Sigmoid colon (tissue), 6 donors: ENCODE measurements at regions not wholly inside any gene's neighbourhood (a gene's known extent, or its start where the extent isn't known, plus 50 kb on each side); places are given as distances from the start of the nearest gene placed in this dataset.
A peak's percentile ranks its signal among the peaks of the same experiment; 100 is the strongest.

Source experiments
- DNase-seq: peaks from one replicate; pipeline ENCODE4 v3.0.0-alpha.2; 2019
- H3K27ac ChIP-seq, 4 donors: fragments of 200-600 bp; sonication (generic); one replicate each; pipeline ENCODE4 v1.5.1; 2016 to 2019; ENCODE audit warnings: mild to moderate bottlenecking in 1 of 4
- H3K27me3 ChIP-seq, 3 donors: fragments of 200-600 bp; sonication (generic); one replicate each; pipeline ENCODE4 v1.5.1; 2019; ENCODE audit warnings: mild to moderate bottlenecking in 1 of 3
- H3K36me3 ChIP-seq, 4 donors: fragments of 200-600 bp; sonication (generic); one replicate each; pipeline ENCODE4 v1.5.1; 2016 to 2019
- H3K4me1 ChIP-seq, 4 donors: fragments of 200-600 bp; sonication (generic); one replicate each; pipeline ENCODE4 v1.5.1; 2017 to 2019
- H3K4me3 ChIP-seq, 4 donors: fragments of 200-600 bp; sonication (generic); one replicate each; pipeline ENCODE4 v1.5.1; 2017 to 2019; ENCODE audit warnings: mild to moderate bottlenecking in 2 of 4, moderate library complexity in 1 of 4
- H3K9me3 ChIP-seq, 4 donors: fragments of 200-600 bp in 3 of 4; sonication (generic) in 3 of 4; one replicate each; pipeline versions ENCODE4 v1.5.1 to v1.6.1; 2013 to 2019
- CTCF ChIP-seq, 4 experiments: fragments of 450-650 bp in 3 of 4; fragments of 200-600 bp in 1 of 4; IDR thresholded peaks; one replicate each; pipeline ENCODE4 v1.5.1; 2016 to 2019; ENCODE audit warnings: antibody characterized with exemption in 4 of 4, mild to moderate bottlenecking in 3 of 4, moderate library complexity in 2 of 4
- EP300 ChIP-seq, 4 donors: sonication (generic); formaldehyde crosslinking; IDR thresholded peaks; one replicate each; pipeline ENCODE4 v1.6.1; 2017; ENCODE audit warnings: antibody characterized with exemption in 4 of 4
- POLR2A ChIP-seq, 2 donors: fragments of 450-650 bp; IDR thresholded peaks; one replicate each; pipeline ENCODE4 v1.6.1; 2016; ENCODE audit warnings: antibody characterized with exemption in 2 of 2, mild to moderate bottlenecking in 2 of 2, moderate library complexity in 2 of 2
- POLR2AphosphoS5 ChIP-seq, 4 donors: sonication (generic); formaldehyde crosslinking; IDR thresholded peaks; one replicate each; pipeline ENCODE4 v1.6.1; 2017; ENCODE audit warnings: antibody characterized with exemption in 4 of 4
- WGBS, 2 donors: extraction: QIAGEN DNeasy Blood & Tissue Kit; methylation state at CpG; one replicate each; pipeline ENCODE4 v1.1.7; 2013; 5-methylcytosine and 5-hydroxymethylcytosine counted together
- intact Hi-C: fragments of 100-400 bp; cut with DNase I; formaldehyde crosslinking; loops from one replicate; pipeline ENCODE4 v1.15.1; 2023
- donor health status: healthy with polysubstance abuse.
- donor health status: healthy.

- intact Hi-C loops, result no loop called here
- TF ChIP-seq CTCF (IDR thresholded peaks at IDR 0.05), result no peak
- TF ChIP-seq EP300 (IDR thresholded peaks at IDR 0.05), result no peak
- TF ChIP-seq POLR2A (IDR thresholded peaks at IDR 0.05), result no peak
- TF ChIP-seq POLR2AphosphoS5 (IDR thresholded peaks at IDR 0.05), result no peak
- Histone ChIP-seq H3K27ac (no peak overlapping the region), H3K4me1 (no peaks in the 10 kb centered on the region), H3K4me3 (no peak overlapping the region), H3K9me3 (peaks cover 0 to 3% (median 0%) of the 10 kb centered on the region in 4 donors), H3K36me3 (no peaks in the 10 kb centered on the region), H3K27me3 (no peaks in the 10 kb centered on the region)
- 76 to 86% methylated on average over 2 of the region's 2 CpGs for WGBS, 2 donors
- DNase-seq, result no peak
Measured at GRCh38 chr16:51510416-51510815, 359.3 kb upstream of the SALL1 start.

GRCh38 chr16:51509336-51509735 lies 358.3 kb upstream of the SALL1 start:
- no peak for DNase-seq
- Histone ChIP-seq H3K4me3 (no peak overlapping the region), H3K4me1 (no peaks in the 10 kb centered on the region), H3K27ac (no peak overlapping the region), H3K27me3 (no peaks in the 10 kb centered on the region), H3K9me3 (peaks cover 0 to 3% (median 0%) of the 10 kb centered on the region in 4 donors), H3K36me3 (no peaks in the 10 kb centered on the region)
- WGBS, 2 donors, result 91 to 92% methylated on average over 1 of the region's 1 CpG
- TF ChIP-seq EP300 (IDR thresholded peaks at IDR 0.05), result no peak
- TF ChIP-seq POLR2AphosphoS5 (IDR thresholded peaks at IDR 0.05), result no peak
- no peak for TF ChIP-seq POLR2A (IDR thresholded peaks at IDR 0.05)
- no peak for TF ChIP-seq CTCF (IDR thresholded peaks at IDR 0.05)
- intact Hi-C loops, result no loop called here

- no peak overlapping the region for H3K4me3 ChIP-seq
- H3K9me3 ChIP-seq, result peaks cover 0 to 3% (median 0%) of the 10 kb centered on the region in 4 donors
- H3K27me3 ChIP-seq, result no peaks in the 10 kb centered on the region
- H3K27ac ChIP-seq, result no peak overlapping the region
- TF ChIP-seq CTCF (IDR thresholded peaks at IDR 0.05) (no peak), POLR2AphosphoS5 (IDR thresholded peaks at IDR 0.05) (peak in 2 of 4 donors; percentile 49 to 56)
- no peaks in the 10 kb centered on the region for H3K36me3 ChIP-seq
- no peaks in the 10 kb centered on the region for H3K4me1 ChIP-seq
- intact Hi-C loops, result no loop called here
- WGBS, 2 donors, result 72 to 74% methylated on average over 4 of the region's 4 CpGs
- no peak for DNase-seq
Measured at GRCh38 chr16:51508490-51509212, 357.6 kb upstream of the SALL1 start.

- no peaks in the 10 kb centered on the region for H3K27me3 ChIP-seq
- no peaks in the 10 kb centered on the region for H3K4me1 ChIP-seq
- intact Hi-C loops, result no loop called here
- peaks cover 0 to 3% (median 0%) of the 10 kb centered on the region in 4 donors for H3K9me3 ChIP-seq
- DNase-seq, result no peak
- no peaks in the 10 kb centered on the region for H3K36me3 ChIP-seq
- TF ChIP-seq POLR2AphosphoS5 (IDR thresholded peaks at IDR 0.05) (no peak), EP300 (IDR thresholded peaks at IDR 0.05) (no peak), CTCF (IDR thresholded peaks at IDR 0.05) (no peak), POLR2A (IDR thresholded peaks at IDR 0.05) (no peak)
- WGBS, 2 donors, result 78 to 84% methylated on average over 4 of the region's 4 CpGs
- H3K4me3 ChIP-seq, result no peak overlapping the region
- no peak overlapping the region for H3K27ac ChIP-seq
Measured at GRCh38 chr16:51507286-51507685, 356.2 kb upstream of the SALL1 start.

- Histone ChIP-seq H3K27ac (no peak overlapping the region), H3K27me3 (no peaks in the 10 kb centered on the region), H3K4me3 (no peak overlapping the region), H3K9me3 (no peaks in the 10 kb centered on the region), H3K36me3 (no peaks in the 10 kb centered on the region), H3K4me1 (no peaks in the 10 kb centered on the region)
- no peak for DNase-seq
- WGBS, 2 donors, result 66% methylated on average over 1 of the region's 1 CpG
- intact Hi-C loops, result no loop called here
- no peak for TF ChIP-seq EP300 (IDR thresholded peaks at IDR 0.05)
- no peak for TF ChIP-seq POLR2A (IDR thresholded peaks at IDR 0.05)
- TF ChIP-seq CTCF (IDR thresholded peaks at IDR 0.05), result no peak
- TF ChIP-seq POLR2AphosphoS5 (IDR thresholded peaks at IDR 0.05), result no peak
Measured at GRCh38 chr16:51500306-51500705, 349.2 kb upstream of the SALL1 start.
